Midbrain (tissue), 1 donor: ENCODE measurements at regions not wholly inside any gene's neighbourhood (a gene's known extent, or its start where the extent isn't known, plus 50 kb on each side); places are given as distances from the start of the nearest gene placed in this dataset.
"Not testable (repeated sequence)": the region's sequence is repeated elsewhere in the genome, so short reads cannot be mapped to it uniquely, and the experiment has no call there.

Experiments
- DNase-seq: peaks from one replicate; lab custom pipeline; 2025; lab: John Stamatoyannopoulos, UW

DNA sequence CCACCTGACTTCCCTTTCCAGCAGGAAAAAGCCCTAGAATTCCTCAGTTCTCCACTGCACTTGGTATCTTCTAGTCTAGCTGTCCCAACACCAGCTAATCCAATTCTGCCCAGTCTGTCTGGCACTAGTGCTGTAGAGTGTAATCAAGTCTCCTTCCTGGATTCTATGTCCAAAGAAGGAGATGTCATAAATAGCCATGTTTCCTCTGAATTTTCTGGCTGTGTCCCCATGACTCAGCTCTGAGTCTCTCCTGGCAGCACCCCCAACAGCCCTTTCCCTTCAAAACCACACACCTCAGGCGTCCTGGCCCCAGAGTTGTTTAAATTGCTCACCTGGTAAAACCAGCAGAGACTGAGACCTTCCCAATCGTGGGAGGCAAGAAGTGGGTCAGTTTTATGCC, 197.2 kb downstream of the GRXCR1 start:
- no peak for DNase-seq

DNA sequence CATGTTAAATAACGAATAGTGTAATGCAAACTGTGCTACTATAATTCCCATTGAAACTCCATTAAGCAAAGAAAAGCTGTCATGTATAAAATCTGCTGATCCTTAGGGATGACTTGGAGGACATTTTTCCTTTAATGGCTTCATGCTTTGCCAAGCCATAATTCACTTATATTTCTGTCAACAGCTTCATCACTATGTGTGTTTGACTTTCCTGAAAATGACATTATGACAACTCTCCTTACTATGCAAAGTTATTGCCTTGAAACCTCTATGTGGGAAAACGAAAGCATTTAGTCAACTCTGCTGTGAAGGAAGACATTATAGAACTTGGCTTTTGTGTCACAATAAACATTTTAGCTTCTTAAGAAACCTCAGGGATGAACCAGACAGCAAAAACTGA, 210.5 kb downstream of the GRXCR1 start:
- DNase-seq: no peak

DNA sequence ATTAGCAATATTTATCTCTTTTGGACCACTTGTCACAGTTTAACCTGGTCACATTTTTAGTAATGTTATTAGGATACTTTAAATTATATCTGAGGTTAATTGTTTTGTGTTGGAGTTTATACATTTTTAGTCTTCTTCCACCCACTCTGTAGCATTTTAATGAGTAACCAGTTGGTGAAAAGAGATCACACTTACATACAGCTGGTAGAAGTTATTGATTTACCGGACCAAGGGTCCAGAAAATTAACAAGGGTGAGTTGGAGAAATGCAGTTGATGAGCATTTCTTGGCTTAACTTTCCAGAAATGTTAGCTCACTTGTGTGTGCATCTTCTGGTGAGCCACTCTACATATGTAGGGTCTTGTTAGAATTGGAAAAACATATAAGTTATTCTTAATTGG, 219.6 kb downstream of the GRXCR1 start:
- no peak for DNase-seq

DNA sequence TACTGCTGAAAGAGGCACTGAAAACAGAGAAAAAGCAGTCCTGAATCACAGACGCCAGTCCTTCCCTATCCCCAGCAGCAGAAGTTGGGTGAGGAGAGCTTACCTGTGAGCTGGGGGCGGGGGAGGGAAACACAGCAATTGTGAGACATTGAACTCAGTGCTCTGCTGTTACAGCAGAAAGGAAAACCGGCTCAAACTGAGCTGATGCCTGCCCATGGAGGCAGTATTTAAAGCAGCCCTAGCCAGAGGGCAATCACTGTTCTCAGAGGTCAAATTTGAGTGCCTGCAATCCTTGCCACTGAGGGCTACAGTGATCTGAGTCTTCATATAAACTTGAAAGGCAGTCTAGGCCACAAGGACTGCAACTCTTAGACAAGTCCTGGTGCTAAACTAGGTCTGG, 220.7 kb downstream of the GRXCR1 start:
- DNase-seq: no peak

DNA sequence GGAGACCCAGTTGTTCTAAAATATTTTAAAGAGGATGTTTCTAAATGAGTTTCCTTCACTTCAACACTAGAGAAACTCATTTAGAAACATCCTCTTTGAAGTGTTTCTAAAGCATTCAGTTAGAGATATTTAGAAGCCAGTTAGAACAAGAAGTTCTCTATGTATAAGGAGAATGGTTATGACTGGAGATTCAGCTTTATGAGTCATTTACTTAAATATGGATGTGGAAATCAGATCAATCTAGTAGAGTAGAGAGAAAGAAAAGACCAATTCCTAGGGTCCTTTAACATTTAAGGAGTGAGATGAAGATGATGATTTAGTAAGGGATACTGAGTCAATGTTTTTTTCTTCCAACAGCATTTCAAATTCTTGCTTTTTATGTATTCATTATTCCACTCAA, 234.1 kb downstream of the GRXCR1 start:
- DNase-seq: no peak

DNA sequence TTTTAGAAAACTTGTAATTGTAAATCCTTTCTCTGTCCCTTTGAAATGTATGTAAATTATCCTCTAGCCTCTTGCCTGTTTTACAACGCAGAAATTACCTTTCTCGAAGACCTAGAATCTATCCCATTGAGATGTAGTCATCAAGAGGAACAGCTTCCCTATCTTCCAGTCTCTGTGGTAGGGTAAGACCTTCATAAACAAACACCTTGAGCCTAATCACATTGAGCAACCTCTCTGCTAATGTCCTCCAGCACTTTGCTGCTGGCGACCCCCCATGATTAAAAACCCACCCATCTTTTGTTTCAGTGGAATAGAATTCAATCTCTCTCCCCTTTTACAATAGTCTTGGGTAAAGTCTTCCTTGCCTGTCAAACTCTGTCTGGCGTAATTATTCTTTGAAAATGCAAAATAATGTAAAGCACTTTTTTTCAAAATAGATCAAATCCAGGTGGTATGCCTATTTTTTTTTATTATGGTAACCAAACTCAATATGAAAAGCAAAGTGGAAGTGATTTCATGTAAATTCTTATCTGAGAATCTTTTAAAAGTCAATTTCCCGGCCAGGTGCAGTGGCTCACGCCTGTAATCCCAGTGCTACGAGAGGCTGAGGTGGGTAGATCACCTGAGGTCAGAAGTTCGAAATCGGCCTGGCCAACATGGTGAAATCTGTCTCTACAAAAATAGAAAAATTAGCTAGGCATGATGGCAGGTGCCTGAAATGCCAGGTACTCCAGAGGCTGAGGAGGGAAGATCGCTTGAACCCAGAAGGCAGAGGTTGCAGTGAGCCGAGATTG, 237.9 kb downstream of the GRXCR1 start:
- DNase-seq: no peak

DNA sequence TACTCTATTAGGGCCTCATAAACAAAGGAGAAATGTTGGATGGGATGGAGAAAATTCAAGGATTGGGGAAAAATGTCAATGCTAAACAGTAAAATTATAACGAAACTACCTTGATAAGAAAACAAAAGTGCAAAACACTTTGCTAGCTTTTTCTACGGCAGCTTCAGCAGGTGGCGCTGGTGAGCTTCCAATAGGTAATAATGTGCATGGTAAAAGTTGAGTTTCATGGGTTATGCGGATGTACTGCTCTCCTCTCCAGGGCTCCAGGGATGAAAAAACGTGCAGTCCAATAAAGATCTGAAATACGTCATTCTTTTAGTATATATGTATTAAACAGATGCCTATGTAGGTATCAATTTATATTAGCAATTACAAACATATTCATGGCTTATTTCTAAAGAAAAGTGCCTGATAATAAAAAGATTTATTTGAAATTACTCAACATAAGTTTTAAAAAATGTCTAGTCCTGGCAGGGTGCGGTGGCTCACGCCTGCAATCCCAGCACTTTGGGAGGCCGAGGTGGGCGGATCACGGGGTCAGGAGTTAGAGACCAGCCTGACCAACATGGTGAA, 239.6 kb downstream of the GRXCR1 start:
- peak; percentile 64 for DNase-seq

DNA sequence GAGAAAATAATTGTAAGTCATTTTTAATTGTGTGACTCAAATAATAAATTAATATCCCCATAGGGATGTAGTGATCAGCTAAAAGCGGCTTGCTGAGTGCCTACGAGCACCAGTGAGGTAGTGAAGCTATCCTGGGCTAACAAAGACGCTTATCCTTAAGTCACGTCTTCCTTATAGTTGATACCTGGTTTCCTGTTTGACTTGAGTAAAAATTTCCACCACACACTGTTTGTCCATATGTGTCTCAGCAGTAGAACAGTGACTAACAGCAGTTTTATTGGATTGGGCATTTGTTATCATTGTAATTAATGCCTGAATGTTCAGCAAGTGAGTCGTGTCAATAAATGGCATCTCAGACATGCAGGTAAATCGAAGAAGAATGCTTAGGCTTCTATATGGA, 241.1 kb downstream of the GRXCR1 start:
- DNase-seq: no peak

DNA sequence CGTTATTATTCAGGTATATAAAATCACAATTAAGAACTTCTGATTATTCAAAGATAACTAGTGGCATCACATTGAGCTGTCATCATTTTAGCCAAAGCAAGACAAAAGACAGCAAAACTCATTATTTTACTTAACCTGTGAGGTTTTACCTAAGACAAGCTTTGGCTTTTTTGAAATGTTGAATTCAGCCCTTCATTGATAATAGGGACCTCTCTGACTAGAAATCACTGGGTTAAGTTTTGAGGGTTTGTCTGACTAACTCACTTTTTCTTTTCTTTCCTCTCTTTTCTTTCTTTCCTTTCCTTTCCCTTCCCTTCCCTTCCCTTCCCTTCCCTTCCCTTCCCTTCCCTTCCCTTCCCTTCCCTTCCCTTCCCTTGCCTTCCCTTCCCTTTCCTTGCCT, 244.2 kb downstream of the GRXCR1 start:
- no peak for DNase-seq

DNA sequence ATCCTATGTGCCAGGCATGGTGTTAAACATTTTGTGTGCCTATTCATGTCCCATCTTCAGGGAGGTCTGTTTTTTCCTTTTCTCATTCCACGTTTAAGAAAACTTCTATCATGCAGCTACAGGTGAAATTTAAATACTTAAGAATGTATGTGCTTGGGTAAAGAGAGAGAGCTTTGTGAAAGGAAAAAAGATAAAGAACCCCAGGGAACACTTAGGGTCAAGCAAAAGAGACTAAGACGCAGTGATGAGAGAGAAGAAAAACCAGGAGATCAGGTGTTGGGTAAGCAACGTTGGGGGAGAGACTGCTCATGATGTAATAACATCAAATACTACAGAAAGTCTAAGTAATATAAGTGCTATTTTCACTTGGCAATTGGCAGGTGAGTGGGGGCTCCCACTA, 253.7 kb downstream of the GRXCR1 start:
- DNase-seq: no peak

DNA sequence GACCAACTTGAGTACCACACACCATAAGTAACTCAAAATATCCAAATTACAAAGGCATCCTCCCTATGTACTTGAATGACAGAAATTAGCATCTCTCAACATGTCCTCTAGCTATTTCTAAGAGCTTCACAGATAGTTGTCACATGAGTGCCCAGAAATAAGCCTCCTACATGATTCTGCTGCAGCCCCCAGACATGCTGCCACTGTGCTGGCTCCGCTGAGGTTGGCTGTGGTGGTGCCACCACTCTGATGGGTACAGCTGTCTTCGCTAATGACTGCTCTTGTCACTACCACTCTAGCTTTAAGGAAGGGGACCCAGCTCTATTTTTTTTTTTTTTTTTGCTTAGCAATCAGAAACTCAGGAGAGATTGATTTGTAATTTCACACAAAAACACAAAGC, 256.0 kb downstream of the GRXCR1 start:
- DNase-seq: no peak

DNA sequence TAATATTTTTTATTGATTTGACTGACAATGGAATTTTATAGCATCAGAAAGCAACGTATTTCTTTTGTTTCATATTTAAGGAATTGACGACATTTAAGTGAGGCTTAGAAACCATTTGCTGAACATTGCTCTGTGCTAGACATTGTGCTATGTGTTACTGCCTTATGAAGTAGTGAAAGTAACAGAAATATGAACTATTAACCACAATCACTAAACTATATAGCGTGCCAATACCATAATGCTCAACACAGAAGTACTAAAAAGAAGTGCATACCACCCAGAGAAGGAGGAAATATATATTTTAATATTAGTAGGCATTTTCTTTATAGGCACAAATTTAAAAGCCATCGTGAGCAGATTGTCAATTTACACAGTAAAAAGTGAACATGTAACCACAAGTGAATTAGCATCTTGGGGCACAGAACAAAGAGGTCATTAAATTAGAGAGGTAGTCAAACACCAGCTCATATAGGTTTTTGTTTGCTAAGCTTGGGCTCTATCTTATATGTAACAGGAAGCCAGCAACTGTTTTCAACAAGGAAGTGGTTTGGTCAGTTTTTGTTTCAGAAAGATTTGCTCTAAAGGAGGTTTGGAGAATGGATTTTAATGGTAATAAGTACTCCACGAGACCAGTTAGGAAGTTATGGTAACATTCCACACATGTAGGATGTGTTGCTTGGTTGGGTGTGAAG, 270.7 kb downstream of the GRXCR1 start:
- DNase-seq: no peak

DNA sequence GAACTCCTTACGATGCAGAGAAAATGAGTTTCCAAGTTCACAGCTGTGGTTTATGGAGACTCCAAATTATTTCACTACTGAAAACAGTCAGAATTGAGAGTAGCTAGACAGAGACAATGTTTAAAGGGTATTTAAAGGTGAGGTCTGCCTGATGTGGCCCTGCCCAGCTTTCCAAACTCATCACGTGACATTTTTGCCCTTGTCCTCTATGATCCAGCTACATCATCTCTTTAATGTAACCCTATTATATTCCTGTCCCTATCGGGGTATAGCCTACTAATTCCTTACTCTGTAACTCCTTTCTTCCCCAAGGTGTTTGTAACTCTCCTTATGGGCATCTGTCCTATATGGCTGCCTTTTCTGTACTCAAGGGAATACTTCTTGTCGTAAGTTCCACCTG, 297.2 kb downstream of the GRXCR1 start:
- no peak for DNase-seq

DNA sequence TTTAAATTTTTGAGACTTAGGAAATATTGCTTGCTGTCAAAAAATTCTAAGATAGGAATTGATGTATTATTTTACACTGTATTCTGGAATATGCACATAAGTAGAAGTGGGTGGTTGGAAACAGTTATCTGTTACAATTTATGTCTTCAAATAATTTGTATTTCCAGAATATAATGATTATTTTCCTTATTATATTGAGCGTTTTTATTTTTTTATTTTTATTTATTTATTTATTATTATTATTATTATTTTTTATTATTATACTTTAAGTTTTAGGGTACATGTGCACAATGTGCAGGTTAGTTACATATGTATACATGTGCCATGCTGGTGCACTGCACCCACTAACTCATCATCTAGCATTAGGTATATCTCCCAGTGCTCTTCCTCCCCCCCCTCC, 320.1 kb downstream of the GRXCR1 start:
- DNase-seq: not testable (repeated sequence)

DNA sequence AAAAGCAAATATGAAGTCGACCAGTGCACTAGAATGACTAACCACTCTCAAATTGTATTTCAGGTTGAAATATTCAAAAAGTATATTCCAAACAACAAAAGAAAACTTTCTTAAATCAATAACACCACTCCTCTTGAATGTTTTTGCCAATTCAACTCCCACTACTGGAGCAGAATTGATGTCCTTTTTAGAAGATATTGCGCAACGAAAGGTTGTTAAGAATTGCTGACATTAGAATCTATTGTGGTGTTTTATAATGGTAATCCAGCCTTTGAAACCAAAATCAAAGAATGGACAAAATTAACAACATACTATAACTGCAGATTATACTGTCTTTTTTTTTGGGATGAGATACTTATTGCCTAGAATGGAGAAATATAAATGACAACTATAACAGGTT, 331.3 kb downstream of the GRXCR1 start:
- no peak for DNase-seq

DNA sequence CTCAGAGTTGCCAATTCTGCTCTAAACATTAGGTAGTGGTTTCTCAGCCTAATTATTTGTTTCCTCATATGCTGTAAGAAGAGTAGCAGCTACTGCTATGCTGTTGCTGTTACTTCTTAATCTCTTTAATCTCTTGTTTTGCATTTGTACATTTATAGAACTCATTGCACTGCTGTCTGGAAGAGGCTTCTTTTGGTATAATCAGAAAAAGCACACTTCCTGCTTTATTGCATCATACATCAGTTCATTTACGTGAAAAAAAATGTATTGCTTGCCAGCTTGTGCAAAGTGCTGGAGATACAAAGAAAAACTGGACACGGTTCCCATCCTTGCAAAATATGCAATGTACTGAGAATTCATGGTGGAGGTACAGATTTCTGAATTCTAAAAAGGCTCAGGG, 332.0 kb downstream of the GRXCR1 start:
- DNase-seq: no peak

DNA sequence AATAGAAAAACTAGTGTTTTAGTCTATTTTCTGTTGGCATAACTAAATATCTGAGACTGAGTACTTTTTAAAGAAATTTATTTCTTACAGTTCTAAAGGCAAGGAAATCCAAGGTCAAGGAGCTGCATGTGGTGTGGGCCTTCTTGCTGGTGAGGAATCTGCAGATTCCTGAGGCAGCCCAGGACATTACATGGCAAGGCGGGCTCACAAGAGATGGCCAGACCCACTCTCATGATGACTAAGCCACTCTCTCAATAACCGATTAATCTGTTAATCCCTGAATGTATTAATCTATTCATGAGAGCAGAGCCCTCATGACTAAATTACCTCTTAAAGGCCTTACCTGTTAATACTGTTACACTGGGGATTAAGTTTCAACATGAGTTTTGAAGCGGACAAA, 340.8 kb downstream of the GRXCR1 start:
- DNase-seq: no peak

DNA sequence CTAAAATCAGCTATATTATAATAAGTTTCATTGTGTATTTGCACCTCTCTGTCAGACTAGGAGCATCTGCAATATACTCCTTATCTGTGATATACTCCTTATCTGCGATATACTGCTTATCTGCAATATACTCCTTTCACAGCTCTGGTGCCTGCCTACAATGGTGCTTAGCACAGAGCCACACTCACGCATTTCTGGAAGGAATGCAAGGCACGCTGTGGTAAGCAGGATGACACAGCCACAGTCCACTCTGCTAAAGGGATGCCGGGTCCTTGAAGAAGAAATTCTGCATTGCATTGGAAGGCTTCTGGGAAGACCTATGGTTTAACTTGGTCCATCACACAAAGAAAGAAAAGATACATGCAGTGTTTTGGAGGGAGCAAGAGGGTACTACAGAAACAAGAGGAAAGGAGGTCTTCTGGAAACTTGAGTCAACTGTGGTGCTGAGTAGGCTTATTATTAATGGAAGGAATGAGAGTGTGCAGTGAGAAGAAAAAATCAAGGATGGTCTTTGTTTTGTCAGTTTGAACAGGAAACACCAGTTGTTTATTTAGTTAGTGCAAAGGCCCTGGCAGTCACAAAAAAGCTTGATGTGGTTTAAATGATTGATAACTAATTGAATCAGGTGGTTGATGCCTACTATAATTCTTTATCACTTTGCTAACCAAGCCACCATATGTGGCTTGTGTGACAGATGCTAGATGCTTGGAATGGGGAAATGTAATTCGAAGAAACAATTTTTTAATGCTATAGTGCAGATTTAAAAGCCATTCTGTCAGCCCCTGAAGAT, 342.3 kb downstream of the GRXCR1 start:
- no peak for DNase-seq

DNA sequence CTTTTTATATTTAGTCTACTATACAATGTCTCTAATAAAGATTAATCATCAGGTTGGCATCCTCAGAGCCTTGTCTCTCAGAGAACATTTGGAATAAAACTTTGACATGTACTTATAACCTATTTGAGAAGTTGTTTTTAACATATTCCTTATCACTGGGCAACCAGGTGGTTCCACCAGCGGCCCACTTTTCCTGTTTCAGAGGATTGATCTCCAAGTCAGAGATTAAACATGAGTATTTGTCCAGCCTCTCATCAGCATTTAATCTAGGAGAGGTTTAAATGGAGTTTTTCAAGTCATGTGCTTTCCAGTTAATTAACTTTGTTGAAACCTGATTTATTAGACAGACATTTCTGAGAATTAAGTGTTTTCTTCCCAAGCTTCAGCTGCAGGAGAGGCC, 345.5 kb downstream of the GRXCR1 start:
- DNase-seq: peak; percentile 5

DNA sequence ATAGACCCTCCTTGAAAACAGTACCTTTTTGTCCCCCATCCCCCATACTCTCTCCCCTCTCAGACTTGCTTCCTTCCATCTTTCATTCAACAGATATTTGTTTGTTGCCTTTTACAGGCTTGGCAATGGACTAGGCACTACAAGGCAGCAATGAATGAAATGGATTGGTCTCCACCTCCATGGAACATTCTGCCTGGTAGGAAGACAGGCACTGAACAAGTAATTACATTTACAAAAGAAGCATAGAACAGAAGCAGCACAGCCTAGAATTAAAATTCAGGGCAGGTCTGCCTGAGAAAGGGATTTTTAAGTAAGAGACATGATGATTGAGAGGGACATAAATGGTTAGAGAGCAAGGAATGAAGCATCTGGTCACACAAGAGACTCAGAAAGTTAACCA, 346.1 kb downstream of the GRXCR1 start:
- DNase-seq: peak; percentile 24

DNA sequence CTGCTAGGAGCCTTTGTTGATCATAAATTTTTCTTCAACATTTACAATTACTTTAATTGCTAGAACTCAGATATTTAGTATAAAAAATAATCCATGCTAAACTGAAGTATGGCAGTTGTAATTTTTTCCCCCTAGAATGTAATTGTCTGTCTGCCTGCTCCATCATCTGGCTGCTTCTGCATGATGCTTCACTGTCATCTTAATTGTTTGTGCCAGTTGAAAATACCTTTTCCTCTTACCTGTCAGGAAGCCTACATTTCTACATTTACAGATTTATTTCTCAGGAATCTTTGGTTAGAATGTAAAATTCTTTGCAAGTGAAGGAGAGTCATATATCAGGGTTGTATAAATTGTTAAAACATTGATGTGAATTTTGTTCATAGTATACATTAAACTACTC, 348.6 kb downstream of the GRXCR1 start:
- DNase-seq: no peak

DNA sequence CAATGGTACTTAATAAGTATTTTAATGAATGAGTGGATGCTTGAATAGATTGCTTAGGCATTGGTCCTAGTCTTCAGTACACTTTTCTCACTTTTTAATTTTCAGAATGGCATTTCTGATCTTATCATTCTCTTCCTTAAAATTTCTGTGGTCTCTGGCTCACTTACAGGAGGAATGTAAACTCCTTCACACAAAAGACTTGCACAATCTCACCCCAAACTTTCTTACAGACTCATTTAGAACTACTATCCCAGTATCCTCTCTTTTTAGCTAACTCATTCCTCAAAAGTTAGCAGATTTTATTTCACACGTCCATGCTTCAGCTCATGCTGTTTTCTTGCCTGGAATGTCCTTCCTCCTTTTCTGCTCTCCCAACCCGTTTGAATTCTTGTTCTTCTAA, 350.1 kb downstream of the GRXCR1 start:
- DNase-seq: no peak
